ENCODE measurements at regions not wholly inside any gene's neighbourhood (a gene's known extent, or its start where the extent isn't known, plus 50 kb on each side); places are given as distances from the start of the nearest gene placed in this dataset.

GRCh38 chr14:101395779-101396178, 165.5 kb upstream of the DIO3 start:
- no peak for DNase-seq

DNA sequence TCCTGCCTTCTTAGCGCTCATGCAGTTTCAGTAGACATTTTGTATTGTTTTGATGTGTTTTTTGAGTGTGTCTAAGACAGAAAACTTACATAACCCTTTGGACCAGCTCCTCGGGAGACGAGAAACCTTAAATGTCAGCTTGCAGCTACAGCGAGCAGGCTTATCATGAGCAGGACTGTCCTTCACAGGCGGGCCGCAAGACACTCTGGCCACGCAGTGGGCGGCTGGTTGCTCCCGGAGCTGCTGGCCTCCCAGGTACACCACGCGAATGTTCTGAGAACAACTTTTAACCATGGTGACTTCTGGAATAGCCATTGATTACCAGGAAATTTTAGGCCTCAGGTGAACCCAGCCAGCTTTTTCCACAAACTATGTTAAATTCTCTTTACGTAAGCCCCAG, 164.1 kb upstream of the DIO3 start:
- DNase-seq, result no peak

DNA sequence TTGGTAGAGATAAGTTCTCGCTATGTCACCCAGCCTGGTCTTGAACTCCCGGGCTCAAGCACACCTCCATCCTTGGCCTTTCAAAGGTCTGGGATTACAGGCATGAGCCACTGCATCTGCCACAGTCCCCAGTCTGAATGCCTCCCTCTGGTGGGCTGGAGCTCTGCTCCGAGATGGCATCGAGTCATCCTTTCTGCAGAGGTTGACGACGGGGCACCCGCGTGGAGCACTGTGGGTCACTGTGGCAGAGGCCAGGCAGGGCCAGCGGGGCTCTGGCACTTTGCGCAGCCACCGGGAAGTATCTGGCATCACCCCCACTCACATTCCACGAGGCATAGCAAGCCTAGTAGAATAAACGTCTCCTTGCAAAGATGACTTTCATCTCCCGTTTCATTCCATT, 163.3 kb upstream of the DIO3 start:
- no peak for DNase-seq

DNA sequence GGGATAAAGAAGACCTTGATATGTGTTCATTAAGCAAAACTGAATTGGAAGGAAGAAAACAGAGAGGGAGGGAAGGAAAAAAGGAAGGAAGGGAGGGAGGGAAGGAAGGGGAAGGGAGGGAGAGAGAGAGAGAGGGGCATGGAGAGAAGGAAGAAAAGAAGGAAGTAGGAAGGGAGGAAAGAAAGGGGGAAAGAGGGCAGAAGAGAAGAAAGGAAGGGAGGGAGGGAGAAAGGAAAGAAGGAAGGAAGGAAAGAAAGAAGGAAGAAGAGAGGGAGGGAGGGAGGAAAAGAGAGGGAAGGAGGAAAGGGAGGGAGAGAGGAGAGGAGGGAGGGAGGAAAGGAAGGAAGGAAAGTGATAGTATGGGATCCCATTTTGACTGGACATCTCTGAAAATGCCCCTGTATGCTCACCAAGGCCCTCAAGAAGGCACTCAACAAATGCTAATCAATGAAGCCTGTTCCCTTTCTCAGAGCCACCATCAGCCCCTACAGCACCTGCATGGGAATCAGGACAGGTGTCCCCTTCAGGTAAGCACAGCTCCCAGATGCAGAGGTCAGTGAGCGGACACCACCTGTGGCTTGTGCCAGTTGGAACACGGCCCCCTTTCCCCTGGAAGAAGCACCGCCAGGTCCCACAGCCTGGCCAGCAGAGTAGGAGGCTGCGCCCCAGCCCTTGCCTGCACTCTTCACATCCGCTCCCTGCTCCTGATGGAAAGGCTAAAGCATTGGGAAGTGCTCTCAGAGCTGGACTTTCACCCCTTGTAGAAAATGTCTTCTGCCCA, 161.4 kb upstream of the DIO3 start:
- DNase-seq, result no peak

- DNase-seq, result no peak
Observed at GRCh38 chr14:101400830-101401229, 160.5 kb upstream of the DIO3 start.

- DNase-seq, result no peak
Observed at GRCh38 chr14:101402936-101403660, 158.2 kb upstream of the DIO3 start.

DNA sequence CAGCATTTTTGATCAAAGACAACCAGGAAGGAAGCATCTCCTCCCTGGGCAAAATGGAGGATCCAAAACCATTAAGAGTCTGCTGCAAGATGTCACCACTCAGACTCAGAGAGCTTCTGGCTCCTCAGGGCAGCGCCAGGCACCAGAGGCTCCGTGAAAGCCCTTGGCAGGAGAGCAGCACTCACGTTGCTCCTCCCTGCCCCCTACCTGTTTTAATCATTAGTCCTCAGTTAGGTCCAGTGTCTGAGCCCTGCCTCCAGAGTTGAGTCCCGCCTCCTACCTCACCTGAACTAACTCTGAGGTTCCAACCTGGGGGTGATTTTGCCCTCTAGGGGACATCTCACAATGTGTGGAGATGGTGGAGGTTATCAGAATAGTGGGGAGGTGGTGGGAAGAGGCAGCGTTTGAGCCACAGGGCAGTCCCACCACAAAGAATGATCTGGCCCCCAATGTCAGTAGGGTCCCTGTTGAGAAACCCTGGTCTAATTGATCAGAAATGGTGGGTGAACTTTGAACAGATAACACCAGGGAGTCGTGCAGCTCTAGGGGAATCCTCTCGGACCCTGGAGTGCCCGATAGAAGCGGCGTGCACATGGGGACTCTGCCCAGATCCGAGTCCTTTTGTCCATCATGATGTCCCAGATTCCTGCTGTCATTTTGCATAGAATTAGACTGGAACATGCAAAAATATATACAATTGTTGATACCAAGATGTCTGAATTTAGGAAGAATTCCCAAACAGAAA, 156.7 kb upstream of the DIO3 start:
- DNase-seq, result no peak

DNA sequence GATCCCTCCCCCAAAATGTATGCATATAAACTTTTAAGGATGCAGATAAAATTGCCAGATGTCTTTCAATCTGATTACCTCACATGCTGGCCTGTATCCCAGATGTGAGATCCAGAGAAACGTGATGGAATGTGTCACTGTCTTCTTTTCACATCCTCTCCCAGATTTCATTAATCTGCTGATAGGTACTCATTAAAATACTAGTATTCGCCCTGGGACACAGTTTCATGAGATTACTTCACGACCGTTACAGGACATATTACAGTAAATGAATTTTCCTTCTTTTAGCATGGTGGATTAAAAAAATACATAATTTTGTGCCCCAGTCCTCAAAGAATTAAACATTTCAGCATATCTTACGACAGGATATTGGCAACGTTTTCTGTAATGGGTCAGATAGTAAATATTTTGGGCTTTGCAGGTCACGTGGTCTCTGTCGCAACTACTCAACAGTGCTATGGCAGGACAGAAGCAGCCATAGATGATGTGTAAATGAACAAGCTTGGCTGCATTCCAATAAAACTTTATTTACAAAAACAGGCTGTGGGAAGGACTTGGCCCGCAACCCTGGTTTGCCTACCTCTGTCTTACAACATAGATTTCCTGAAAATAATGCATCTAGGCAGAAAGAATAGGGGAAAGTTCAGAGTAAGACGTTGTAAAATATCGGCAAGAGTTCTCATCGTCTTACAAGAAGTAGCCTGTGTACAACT, 156.0 kb upstream of the DIO3 start:
- no peak for DNase-seq

DNA sequence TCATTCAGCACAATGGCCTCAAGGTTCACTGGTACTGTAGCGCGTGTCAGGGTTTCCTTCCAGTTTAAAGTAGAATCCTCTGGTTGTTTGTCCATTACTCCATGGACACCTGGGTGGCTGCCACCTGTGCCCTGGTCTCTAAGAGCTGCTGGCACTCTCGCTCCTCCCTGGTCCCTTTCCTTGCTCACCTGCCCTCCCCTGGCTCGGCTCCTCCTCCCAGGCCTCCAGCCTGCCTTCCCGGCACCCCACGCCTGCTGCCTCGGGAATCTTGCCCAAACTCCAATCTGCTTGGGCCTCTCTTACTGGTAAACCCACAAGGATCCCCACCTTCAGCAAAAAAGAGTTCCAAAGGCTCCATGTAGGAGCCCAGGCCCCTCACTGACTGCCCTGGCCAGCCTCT, 154.4 kb upstream of the DIO3 start:
- DNase-seq, result no peak

- no peak for DNase-seq
Observed at GRCh38 chr14:101407328-101407727, 154.0 kb upstream of the DIO3 start.

DNA sequence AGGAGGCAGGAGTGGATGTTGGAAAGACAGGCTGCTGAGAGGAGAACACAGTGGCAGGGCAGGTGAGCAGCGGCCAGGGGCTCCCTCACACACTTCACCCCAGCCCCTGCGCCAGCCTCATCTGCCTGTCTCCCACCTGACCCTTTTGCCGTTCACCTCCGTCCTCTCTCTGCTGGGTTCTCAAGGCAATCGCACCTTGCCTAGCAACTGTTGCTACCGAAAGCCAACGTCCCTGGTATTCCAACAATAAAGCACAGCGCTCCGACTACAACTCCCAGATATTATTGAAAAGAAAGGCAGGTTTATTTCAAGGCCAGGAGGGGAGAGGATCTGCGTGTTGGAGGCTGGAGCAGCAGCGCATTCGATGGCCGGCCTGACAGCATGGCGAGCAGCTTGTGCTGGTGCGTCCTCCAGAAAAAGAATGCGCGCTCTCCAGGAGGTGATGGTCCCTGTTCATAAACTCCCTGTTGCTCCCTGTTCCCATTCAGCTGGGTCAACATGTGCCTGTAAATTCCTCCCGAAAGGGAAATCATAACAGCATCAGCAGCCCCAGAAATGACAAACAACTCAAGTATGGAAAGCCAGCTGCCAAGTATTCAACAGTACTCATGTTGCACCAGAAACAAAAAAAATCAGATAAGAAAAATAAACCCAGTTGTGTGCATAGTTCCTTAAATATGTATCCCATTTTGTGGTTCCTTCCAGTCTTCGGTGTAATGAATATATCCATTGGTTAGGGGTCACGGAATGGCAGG, 153.0 kb upstream of the DIO3 start:
- DNase-seq, result no peak

GRCh38 chr14:101409006-101409543, 152.2 kb upstream of the DIO3 start:
- DNase-seq, result no peak

- DNase-seq, result no peak
Observed at GRCh38 chr14:101410126-101410525, 151.2 kb upstream of the DIO3 start.

- no peak for DNase-seq
Observed at GRCh38 chr14:101411151-101411550, 150.1 kb upstream of the DIO3 start.

- DNase-seq, result no peak
Observed at GRCh38 chr14:101411779-101412178, 149.5 kb upstream of the DIO3 start.

- DNase-seq, result no peak
Observed at GRCh38 chr14:101412739-101413138, 148.6 kb upstream of the DIO3 start.

GRCh38 chr14:101417434-101417833, 143.9 kb upstream of the DIO3 start:
- no peak for DNase-seq

DNA sequence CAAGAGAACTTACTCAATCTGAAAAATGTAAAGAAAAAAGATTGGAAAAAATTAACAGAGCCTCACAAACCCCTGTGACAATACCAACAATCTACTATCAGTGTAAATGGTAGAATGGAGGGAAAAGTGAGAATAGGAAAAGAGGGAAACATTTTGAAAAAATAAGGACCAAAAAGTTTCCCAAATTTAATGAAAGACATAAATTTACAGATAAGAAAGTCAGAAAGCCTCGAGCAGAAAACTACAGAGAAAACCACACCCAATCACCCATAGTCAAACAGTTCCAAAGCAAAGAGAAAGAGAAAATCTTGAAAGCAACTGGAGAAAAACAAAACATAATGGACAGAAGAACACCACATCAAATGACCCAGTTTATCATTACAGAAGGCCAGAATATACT, 142.7 kb upstream of the DIO3 start:
- DNase-seq, result no peak

DNA sequence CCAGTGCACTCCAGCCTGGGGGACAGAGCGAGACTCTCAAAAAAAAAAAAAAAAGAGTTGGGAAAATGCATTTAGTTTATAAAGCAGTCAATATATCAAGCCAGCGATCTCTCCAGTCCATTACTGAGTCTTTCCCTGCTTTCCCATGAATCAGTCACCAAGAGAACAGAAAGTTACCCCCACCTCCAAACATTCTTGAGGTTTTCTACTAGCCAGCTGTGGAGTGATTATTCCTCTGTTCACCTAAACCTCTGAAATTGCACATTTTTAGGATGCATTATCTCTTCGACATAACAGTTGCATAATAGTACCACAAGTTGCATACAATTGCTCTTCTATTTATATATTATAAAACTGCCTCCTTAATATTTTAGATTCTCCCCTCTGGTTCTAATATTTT, 134.8 kb upstream of the DIO3 start:
- no peak for DNase-seq

DNA sequence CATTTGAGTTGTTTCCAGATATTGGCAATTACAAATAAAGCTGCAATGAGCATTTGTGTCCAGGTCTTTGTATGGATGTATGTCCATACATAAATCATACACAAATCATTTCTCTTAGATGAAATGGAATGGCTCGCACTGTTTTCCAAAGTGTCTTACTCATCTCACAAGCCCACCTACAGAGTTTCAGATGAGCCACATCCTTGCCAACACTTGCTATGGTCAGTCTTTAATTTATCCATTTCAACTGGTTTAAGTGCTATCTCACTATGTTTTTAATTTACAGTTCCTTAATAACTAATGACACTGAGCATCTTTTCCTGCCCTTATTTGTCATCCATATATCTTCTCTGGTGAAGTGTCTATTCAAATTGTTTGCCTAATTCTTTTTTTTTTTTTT, 132.9 kb upstream of the DIO3 start:
- no peak for DNase-seq

DNA sequence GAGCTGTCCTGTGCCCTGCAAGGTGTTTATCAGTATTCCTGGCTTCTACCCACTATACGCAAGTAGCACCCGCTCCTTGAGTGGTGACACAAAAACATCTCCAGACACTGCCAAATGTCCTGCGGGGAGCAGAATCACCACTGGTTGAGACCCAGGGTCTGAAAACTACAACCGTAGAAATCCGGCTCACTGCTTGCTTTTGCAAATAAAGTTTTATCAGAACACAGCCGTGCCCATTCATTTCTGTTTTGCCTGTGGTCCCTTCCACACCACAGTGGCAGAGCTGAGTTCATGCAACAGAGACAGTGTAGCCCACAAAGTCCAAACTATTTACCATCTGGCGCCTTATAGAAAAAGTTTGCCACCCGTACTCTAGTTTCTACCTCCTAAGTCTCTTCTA, 125.7 kb upstream of the DIO3 start:
- DNase-seq, result no peak

DNA sequence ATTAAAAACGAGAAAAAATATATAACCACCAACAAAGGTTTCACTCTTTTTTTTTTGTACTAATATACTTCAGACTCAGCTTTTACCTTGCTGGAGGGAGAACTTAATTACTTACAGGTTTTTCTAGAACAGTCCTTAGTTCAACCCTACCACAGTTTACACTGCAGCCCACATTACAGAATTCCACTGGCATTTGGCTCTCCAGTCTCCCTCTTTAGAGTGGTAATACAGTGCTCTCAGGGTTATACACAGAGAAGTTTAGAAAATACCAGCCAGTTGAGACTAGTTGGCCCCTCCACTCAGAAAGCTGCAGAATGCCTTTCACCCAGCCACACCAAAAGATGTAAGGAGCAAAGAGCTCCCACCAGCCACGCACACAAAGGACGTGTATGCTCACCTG, 122.3 kb upstream of the DIO3 start:
- DNase-seq, result no peak

Data from NCI-H2029 (cell line).